ENCODE measurements at regions not wholly inside any gene's neighbourhood (a gene's known extent, or its start where the extent isn't known, plus 50 kb on each side); places are given as distances from the start of the nearest gene placed in this dataset.
"Not testable (repeated sequence)": the region's sequence is repeated elsewhere in the genome, so short reads cannot be mapped to it uniquely, and the experiment has no call there.

DNA sequence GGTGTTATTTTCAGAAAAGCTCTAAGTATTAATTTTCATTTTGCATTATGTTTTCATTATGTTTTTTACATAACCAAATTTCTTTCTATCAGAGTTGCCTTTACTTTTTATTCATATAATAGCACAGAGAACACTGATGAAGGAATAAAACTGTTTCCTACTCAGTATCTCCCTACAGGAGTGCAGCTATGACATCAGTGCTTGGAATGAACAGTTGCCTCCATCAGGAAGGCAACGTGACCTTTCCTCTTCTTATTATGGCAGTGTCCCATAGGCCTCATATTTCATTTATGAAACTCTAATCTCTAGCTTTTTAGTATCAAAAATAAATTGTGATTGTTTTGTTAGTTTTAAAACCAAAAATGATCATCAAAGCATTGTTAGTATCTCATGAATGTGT lies 712.8 kb downstream of the CD109 start:
- Histone ChIP-seq H3K9me3 (ENCODE audit: control insufficient read depth in 3 of 3, low read length in 3 of 3) (no peaks in the 10 kb centered on the region), H3K36me3 (ENCODE audit: control insufficient read depth in 3 of 3, insufficient read depth in 3 of 3, low read length in 3 of 3) (no peaks in the 10 kb centered on the region), H3K9ac (ENCODE audit: low read depth in 1 of 3, low read length in 3 of 3) (no peak overlapping the region), H3K27ac (ENCODE audit: low read depth, low read length) (no peak overlapping the region), H3K4me1 (ENCODE audit: control insufficient read depth in 3 of 3, insufficient read depth in 3 of 3, low read length in 3 of 3) (no peaks in the 10 kb centered on the region), H3K27me3 (ENCODE audit: control insufficient read depth in 3 of 3, insufficient read depth in 3 of 3, low read length in 3 of 3) (no peaks in the 10 kb centered on the region), H3K4me3 (ENCODE audit: low read length in 3 of 3) (no peak overlapping the region)

DNA sequence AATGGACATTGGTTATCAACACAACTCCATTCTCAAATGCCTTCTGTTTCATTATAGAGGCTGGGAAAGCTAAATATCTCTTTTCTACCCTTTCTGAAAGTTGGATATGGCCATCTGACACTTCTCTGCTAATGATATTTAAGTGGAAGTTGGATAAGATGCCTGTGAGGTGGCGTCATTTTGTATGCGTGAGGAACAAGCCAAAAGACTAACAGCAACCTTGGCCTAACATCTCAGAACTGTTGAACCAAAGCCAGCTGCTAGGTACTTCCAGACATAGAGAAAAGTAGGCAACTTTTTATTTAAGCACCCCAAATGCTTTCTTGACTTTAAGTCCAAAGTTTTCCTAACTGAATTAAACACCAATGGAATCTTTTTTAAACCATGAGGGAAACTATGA lies 708.4 kb downstream of the CD109 start:
- no peaks in the 10 kb centered on the region for H3K27me3 ChIP-seq (ENCODE audit: control insufficient read depth in 3 of 3, insufficient read depth in 3 of 3, low read length in 3 of 3)
- no peaks in the 10 kb centered on the region for H3K36me3 ChIP-seq (ENCODE audit: control insufficient read depth in 3 of 3, insufficient read depth in 3 of 3, low read length in 3 of 3)
- H3K4me1 ChIP-seq (ENCODE audit: control insufficient read depth in 3 of 3, insufficient read depth in 3 of 3, low read length in 3 of 3): no peaks in the 10 kb centered on the region
- H3K9ac ChIP-seq (ENCODE audit: low read depth in 1 of 3, low read length in 3 of 3): no peak overlapping the region
- H3K27ac ChIP-seq (ENCODE audit: low read depth, low read length): no peak overlapping the region
- no peaks in the 10 kb centered on the region for H3K9me3 ChIP-seq (ENCODE audit: control insufficient read depth in 3 of 3, low read length in 3 of 3)
- no peak overlapping the region for H3K4me3 ChIP-seq (ENCODE audit: low read length in 3 of 3)

- H3K9ac ChIP-seq (ENCODE audit: low read depth in 1 of 3, low read length in 3 of 3): no peak overlapping the region
- H3K27ac ChIP-seq (ENCODE audit: low read depth, low read length): no peak overlapping the region
- H3K27me3 ChIP-seq (ENCODE audit: control insufficient read depth in 3 of 3, insufficient read depth in 3 of 3, low read length in 3 of 3): no peaks in the 10 kb centered on the region
- no peaks in the 10 kb centered on the region for H3K9me3 ChIP-seq (ENCODE audit: control insufficient read depth in 3 of 3, low read length in 3 of 3)
- no peaks in the 10 kb centered on the region for H3K36me3 ChIP-seq (ENCODE audit: control insufficient read depth in 3 of 3, insufficient read depth in 3 of 3, low read length in 3 of 3)
- H3K4me1 ChIP-seq (ENCODE audit: control insufficient read depth in 3 of 3, insufficient read depth in 3 of 3, low read length in 3 of 3): no peaks in the 10 kb centered on the region
- H3K4me3 ChIP-seq (ENCODE audit: low read length in 3 of 3): no peak overlapping the region
These were observed 706.8 kb downstream of the CD109 start for GRCh38 chr6:74402781-74403180.

DNA sequence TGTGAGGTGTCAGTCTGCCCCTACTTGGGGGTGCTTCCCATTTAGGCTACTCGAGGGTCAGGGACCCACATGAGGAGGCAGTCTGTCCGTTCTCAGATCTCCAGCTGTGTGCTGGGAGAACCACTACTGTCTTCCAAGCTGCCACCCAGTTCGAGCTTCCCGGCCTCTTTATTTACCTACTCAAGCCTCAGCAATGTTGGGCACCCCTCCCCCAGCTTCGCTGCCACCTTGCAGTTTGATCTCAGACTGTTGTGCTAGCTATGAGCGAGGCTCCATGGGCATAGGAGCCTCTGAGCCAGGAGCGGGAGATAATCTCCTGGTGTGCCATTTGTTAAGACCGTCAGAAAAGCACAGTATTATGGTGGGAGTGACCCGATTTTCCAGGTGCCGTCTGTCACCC lies 682.4 kb downstream of the CD109 start:
- not testable (repeated sequence) for H3K27ac ChIP-seq (ENCODE audit: low read depth, low read length); H3K27me3 ChIP-seq (ENCODE audit: control insufficient read depth in 3 of 3, insufficient read depth in 3 of 3, low read length in 3 of 3); H3K4me3 ChIP-seq (ENCODE audit: low read length in 3 of 3); H3K9ac ChIP-seq (ENCODE audit: low read depth in 1 of 3, low read length in 3 of 3); H3K9me3 ChIP-seq (ENCODE audit: control insufficient read depth in 3 of 3, low read length in 3 of 3); H3K4me1 ChIP-seq (ENCODE audit: control insufficient read depth in 3 of 3, insufficient read depth in 3 of 3, low read length in 3 of 3); H3K36me3 ChIP-seq (ENCODE audit: control insufficient read depth in 3 of 3, insufficient read depth in 3 of 3, low read length in 3 of 3)

DNA sequence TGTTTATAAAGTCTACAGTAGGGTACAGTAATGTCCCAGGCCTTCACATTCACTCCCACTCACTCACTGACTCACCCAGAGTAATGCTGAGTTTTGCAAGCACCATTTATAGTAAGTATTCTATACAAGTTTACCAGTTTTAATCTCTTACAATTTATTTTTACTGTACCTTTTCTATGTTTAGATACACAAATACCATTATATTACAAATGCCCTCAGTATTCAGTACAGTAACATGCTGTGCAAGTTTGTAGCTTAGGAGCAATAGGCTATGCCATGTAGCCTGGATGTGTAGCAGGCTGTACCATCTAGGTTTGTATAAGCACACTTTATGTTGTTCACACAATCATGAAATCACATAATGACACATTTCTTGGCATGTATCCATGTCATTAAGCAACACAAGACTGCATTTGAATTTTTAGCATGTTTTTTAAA lies 673.6 kb downstream of the CD109 start:
- H3K4me3 ChIP-seq (ENCODE audit: low read length in 3 of 3): no peak overlapping the region
- H3K27me3 ChIP-seq (ENCODE audit: control insufficient read depth in 3 of 3, insufficient read depth in 3 of 3, low read length in 3 of 3): no peaks in the 10 kb centered on the region
- H3K27ac ChIP-seq (ENCODE audit: low read depth, low read length): no peak overlapping the region
- H3K36me3 ChIP-seq (ENCODE audit: control insufficient read depth in 3 of 3, insufficient read depth in 3 of 3, low read length in 3 of 3): no peaks in the 10 kb centered on the region
- no peak overlapping the region for H3K9ac ChIP-seq (ENCODE audit: low read depth in 1 of 3, low read length in 3 of 3)
- no peaks in the 10 kb centered on the region for H3K9me3 ChIP-seq (ENCODE audit: control insufficient read depth in 3 of 3, low read length in 3 of 3)
- no peaks in the 10 kb centered on the region for H3K4me1 ChIP-seq (ENCODE audit: control insufficient read depth in 3 of 3, insufficient read depth in 3 of 3, low read length in 3 of 3)

DNA sequence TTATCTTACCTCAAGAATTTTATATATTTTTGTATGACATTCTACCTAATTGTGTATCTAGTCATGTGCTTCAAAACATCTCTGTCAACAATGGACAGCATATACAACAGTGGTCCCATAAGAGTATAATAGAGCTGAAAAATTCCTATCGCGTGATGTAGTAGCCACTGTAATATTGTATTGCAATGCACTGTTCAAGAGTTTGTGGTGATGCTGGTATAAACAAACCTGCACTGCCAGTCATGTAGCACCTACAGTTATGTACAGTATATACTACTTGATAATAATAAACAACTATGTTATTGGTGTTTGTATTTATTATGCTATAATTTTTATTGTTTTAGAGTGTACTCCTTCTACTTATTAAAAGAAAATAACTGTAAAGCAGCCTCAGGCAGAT lies 672.7 kb downstream of the CD109 start:
- no peak overlapping the region for H3K27ac ChIP-seq (ENCODE audit: low read depth, low read length)
- no peak overlapping the region for H3K4me3 ChIP-seq (ENCODE audit: low read length in 3 of 3)
- no peak overlapping the region for H3K9ac ChIP-seq (ENCODE audit: low read depth in 1 of 3, low read length in 3 of 3)
- H3K9me3 ChIP-seq (ENCODE audit: control insufficient read depth in 3 of 3, low read length in 3 of 3): no peaks in the 10 kb centered on the region
- H3K4me1 ChIP-seq (ENCODE audit: control insufficient read depth in 3 of 3, insufficient read depth in 3 of 3, low read length in 3 of 3): no peaks in the 10 kb centered on the region
- H3K27me3 ChIP-seq (ENCODE audit: control insufficient read depth in 3 of 3, insufficient read depth in 3 of 3, low read length in 3 of 3): no peaks in the 10 kb centered on the region
- H3K36me3 ChIP-seq (ENCODE audit: control insufficient read depth in 3 of 3, insufficient read depth in 3 of 3, low read length in 3 of 3): no peaks in the 10 kb centered on the region

GRCh38 chr6:74366634-74367033 lies 670.6 kb downstream of the CD109 start:
- Histone ChIP-seq H3K27ac (ENCODE audit: low read depth, low read length) (no peak overlapping the region), H3K9me3 (ENCODE audit: control insufficient read depth in 3 of 3, low read length in 3 of 3) (no peaks in the 10 kb centered on the region), H3K36me3 (ENCODE audit: control insufficient read depth in 3 of 3, insufficient read depth in 3 of 3, low read length in 3 of 3) (no peaks in the 10 kb centered on the region), H3K4me3 (ENCODE audit: low read length in 3 of 3) (no peak overlapping the region), H3K9ac (ENCODE audit: low read depth in 1 of 3, low read length in 3 of 3) (no peak overlapping the region), H3K4me1 (ENCODE audit: control insufficient read depth in 3 of 3, insufficient read depth in 3 of 3, low read length in 3 of 3) (no peaks in the 10 kb centered on the region), H3K27me3 (ENCODE audit: control insufficient read depth in 3 of 3, insufficient read depth in 3 of 3, low read length in 3 of 3) (no peaks in the 10 kb centered on the region)

DNA sequence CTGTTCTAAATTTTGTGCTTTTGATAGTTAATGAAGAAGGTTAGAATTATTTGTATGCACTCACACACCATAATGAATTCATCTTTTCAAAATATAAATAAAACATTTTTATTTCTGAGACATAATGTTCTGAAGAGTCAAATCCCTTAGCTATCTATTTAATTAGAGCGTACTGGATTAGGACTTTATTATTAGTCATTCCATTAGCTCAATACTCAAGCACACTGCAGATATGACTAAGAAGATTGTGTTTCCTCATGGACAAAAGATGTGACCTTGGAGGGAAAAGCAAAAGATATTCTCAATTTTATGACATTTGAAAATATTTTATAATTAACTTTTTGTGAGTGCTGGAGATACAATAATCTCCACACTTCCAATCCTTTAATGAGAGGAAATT lies 666.4 kb downstream of the CD109 start:
- Histone ChIP-seq H3K36me3 (ENCODE audit: control insufficient read depth in 3 of 3, insufficient read depth in 3 of 3, low read length in 3 of 3) (no peaks in the 10 kb centered on the region), H3K27ac (ENCODE audit: low read depth, low read length) (no peak overlapping the region), H3K4me1 (ENCODE audit: control insufficient read depth in 3 of 3, insufficient read depth in 3 of 3, low read length in 3 of 3) (no peaks in the 10 kb centered on the region), H3K9me3 (ENCODE audit: control insufficient read depth in 3 of 3, low read length in 3 of 3) (no peaks in the 10 kb centered on the region), H3K4me3 (ENCODE audit: low read length in 3 of 3) (no peak overlapping the region), H3K9ac (ENCODE audit: low read depth in 1 of 3, low read length in 3 of 3) (no peak overlapping the region), H3K27me3 (ENCODE audit: control insufficient read depth in 3 of 3, insufficient read depth in 3 of 3, low read length in 3 of 3) (no peaks in the 10 kb centered on the region)

DNA sequence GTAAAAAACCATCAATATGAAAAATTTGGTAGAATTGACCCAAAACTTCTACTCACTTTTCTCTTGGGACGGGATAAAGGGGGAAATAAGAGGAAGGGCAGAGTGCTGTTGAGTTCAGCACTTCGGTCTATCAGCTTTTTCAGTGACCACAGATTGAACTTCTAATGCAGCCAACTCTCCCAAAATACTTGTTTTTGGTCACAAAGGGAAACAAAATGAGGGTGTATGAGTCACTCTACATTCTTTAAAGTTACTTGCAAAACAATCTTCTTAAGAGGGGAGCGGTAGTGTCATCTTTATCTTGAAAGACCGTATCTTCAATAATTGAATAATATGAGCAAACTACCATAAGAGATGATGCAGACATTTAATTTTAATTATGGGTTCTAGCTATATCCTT lies 661.3 kb downstream of the CD109 start:
- Histone ChIP-seq H3K4me3 (ENCODE audit: low read length in 3 of 3) (no peak overlapping the region), H3K36me3 (ENCODE audit: control insufficient read depth in 3 of 3, insufficient read depth in 3 of 3, low read length in 3 of 3) (no peaks in the 10 kb centered on the region), H3K27me3 (ENCODE audit: control insufficient read depth in 3 of 3, insufficient read depth in 3 of 3, low read length in 3 of 3) (no peaks in the 10 kb centered on the region), H3K27ac (ENCODE audit: low read depth, low read length) (no peak overlapping the region), H3K4me1 (ENCODE audit: control insufficient read depth in 3 of 3, insufficient read depth in 3 of 3, low read length in 3 of 3) (no peaks in the 10 kb centered on the region), H3K9me3 (ENCODE audit: control insufficient read depth in 3 of 3, low read length in 3 of 3) (no peaks in the 10 kb centered on the region), H3K9ac (ENCODE audit: low read depth in 1 of 3, low read length in 3 of 3) (no peak overlapping the region)

GRCh38 chr6:74356391-74356790 lies 660.4 kb downstream of the CD109 start:
- H3K4me3 ChIP-seq (ENCODE audit: low read length in 3 of 3): no peak overlapping the region
- H3K9me3 ChIP-seq (ENCODE audit: control insufficient read depth in 3 of 3, low read length in 3 of 3): no peaks in the 10 kb centered on the region
- H3K27ac ChIP-seq (ENCODE audit: low read depth, low read length): no peak overlapping the region
- no peak overlapping the region for H3K9ac ChIP-seq (ENCODE audit: low read depth in 1 of 3, low read length in 3 of 3)
- H3K4me1 ChIP-seq (ENCODE audit: control insufficient read depth in 3 of 3, insufficient read depth in 3 of 3, low read length in 3 of 3): no peaks in the 10 kb centered on the region
- no peaks in the 10 kb centered on the region for H3K27me3 ChIP-seq (ENCODE audit: control insufficient read depth in 3 of 3, insufficient read depth in 3 of 3, low read length in 3 of 3)
- H3K36me3 ChIP-seq (ENCODE audit: control insufficient read depth in 3 of 3, insufficient read depth in 3 of 3, low read length in 3 of 3): no peaks in the 10 kb centered on the region

- no peak overlapping the region for H3K4me3 ChIP-seq (ENCODE audit: low read length in 3 of 3)
- H3K36me3 ChIP-seq (ENCODE audit: control insufficient read depth in 3 of 3, insufficient read depth in 3 of 3, low read length in 3 of 3): no peaks in the 10 kb centered on the region
- peaks cover 0 to 3% (median 0%) of the 10 kb centered on the region in 3 donors for H3K4me1 ChIP-seq (ENCODE audit: control insufficient read depth in 3 of 3, insufficient read depth in 3 of 3, low read length in 3 of 3)
- no peak overlapping the region for H3K9ac ChIP-seq (ENCODE audit: low read depth in 1 of 3, low read length in 3 of 3)
- no peaks in the 10 kb centered on the region for H3K27me3 ChIP-seq (ENCODE audit: control insufficient read depth in 3 of 3, insufficient read depth in 3 of 3, low read length in 3 of 3)
- no peaks in the 10 kb centered on the region for H3K9me3 ChIP-seq (ENCODE audit: control insufficient read depth in 3 of 3, low read length in 3 of 3)
- no peak overlapping the region for H3K27ac ChIP-seq (ENCODE audit: low read depth, low read length)
These were observed 651.0 kb downstream of the CD109 start for GRCh38 chr6:74346936-74347535.

Measured in skeletal muscle tissue (tissue), 3 donors.